ENCODE measurements at regions not wholly inside any gene's neighbourhood (a gene's known extent, or its start where the extent isn't known, plus 50 kb on each side); places are given as distances from the start of the nearest gene placed in this dataset.

- WGBS, 2 donors = 63 to 74% methylated on average over 3 of the region's 3 CpGs
- no peak for DNase-seq (ENCODE audit: low spot score in 2 of 2)
- no peak overlapping the region for H3K4me3 ChIP-seq (ENCODE audit: low read depth, poor library complexity, severe bottlenecking)
- intact Hi-C loops (cut with DNase I; ENCODE audit: low total_unique reads) = no loop called here
- TF ChIP-seq POLR2A (IDR thresholded peaks at IDR 0.05) = no peak
- TF ChIP-seq CTCF (IDR thresholded peaks at IDR 0.05) = no peak
These were observed 69.9 kb downstream of the OLIG3 start for GRCh38 chr6:137424251-137424650.

DNA sequence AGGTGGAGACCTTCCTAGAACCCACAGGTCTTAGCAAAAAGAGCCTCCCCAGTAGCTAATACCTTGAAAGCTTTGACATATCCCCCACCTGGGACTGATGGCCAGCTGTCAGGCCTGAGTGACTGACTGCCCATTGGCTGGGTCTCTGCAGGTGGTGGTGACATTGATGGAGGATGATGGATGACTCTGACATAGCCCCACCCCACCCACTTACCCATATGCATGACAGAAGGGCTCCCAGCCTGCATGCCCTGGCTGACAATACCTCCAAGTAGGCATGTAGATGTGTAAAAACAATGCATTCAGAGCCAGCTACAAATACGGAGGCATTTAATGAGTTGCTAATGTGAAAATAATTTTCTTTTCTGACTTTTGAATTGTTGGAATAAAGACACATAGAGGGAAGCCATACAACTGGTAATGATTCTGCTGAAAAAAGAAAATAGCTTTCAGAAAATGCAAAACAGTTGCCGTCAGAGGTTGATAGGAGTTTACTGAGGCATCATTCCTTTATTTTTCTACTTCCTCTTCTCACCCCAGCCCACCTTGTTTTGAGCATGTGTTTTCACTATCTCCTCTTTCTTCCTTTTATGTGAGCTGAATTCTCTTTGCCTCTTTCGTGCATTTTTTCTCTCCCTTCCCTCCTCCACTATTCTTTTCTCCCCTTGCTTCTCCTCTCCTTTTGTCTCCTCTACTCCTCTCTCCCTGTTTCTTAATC, 70.6 kb downstream of the OLIG3 start:
- no peak overlapping the region for H3K4me3 ChIP-seq (ENCODE audit: low read depth, poor library complexity, severe bottlenecking)
- DNase-seq (ENCODE audit: low spot score in 2 of 2) = no peak
- TF ChIP-seq POLR2A (IDR thresholded peaks at IDR 0.05) = no peak
- TF ChIP-seq CTCF (IDR thresholded peaks at IDR 0.05) = no peak
- intact Hi-C loops (cut with DNase I; ENCODE audit: low total_unique reads) = no loop called here
- WGBS, 2 donors = 62 to 67% methylated on average over 3 of the region's 3 CpGs

GRCh38 chr6:137417396-137417795, 76.8 kb downstream of the OLIG3 start:
- intact Hi-C loops (cut with DNase I; ENCODE audit: low total_unique reads) = no loop called here
- 68 to 78% methylated on average over 2 of the region's 2 CpGs for WGBS, 2 donors
- no peak overlapping the region for H3K4me3 ChIP-seq (ENCODE audit: low read depth, poor library complexity, severe bottlenecking)
- DNase-seq (ENCODE audit: low spot score in 2 of 2) = no peak
- no peak for TF ChIP-seq POLR2A (IDR thresholded peaks at IDR 0.05)
- no peak for TF ChIP-seq CTCF (IDR thresholded peaks at IDR 0.05)

GRCh38 chr6:137416376-137417109, 77.7 kb downstream of the OLIG3 start:
- WGBS, 2 donors = 73 to 75% methylated on average over 9 of the region's 9 CpGs
- intact Hi-C loops (cut with DNase I; ENCODE audit: low total_unique reads) = no loop called here
- TF ChIP-seq CTCF (IDR thresholded peaks at IDR 0.05) (no peak), POLR2A (IDR thresholded peaks at IDR 0.05) (no peak)
- no peak overlapping the region for H3K4me3 ChIP-seq (ENCODE audit: low read depth, poor library complexity, severe bottlenecking)
- DNase-seq (ENCODE audit: low spot score in 2 of 2) = no peak

GRCh38 chr6:137415834-137416190, 78.4 kb downstream of the OLIG3 start:
- intact Hi-C loops (cut with DNase I; ENCODE audit: low total_unique reads) = no loop called here
- H3K4me3 ChIP-seq (ENCODE audit: low read depth, poor library complexity, severe bottlenecking) = no peak overlapping the region
- DNase-seq (ENCODE audit: low spot score in 2 of 2) = no peak
- TF ChIP-seq CTCF (IDR thresholded peaks at IDR 0.05) (no peak), POLR2A (IDR thresholded peaks at IDR 0.05) (no peak)
- 42 to 51% methylated on average over 5 of the region's 5 CpGs for WGBS, 2 donors

Measured in lower leg skin (tissue), 4 donors.